Natural killer cell treated with Interleukin-12 subunit alpha and Interleukin-12 subunit beta and Interleukin-15 and Interleukin-18, amount 100 ng/mL, for 72 hours (primary cell): ENCODE measurements at regions not wholly inside any gene's neighbourhood (a gene's known extent, or its start where the extent isn't known, plus 50 kb on each side); places are given as distances from the start of the nearest gene placed in this dataset.
A peak's percentile ranks its signal among the peaks of the same experiment; 100 is the strongest.

Source experiments
- ATAC-seq, 2 donors: fragments of 150-1000 bp; cut with Tn5 transposase in 1 of 2; sonication (Bioruptor Pico), chemical (Tn5 transposase) in 1 of 2; 2 replicates each; pipeline ENCODE4 v1.10.0; 2021
- DNase-seq: peaks from one replicate; pipeline ENCODE4 v3.0.0; 2022; ENCODE audit warnings: low spot score
- H3K27ac Mint-ChIP-seq, 2 donors: 1 replicate in 1 of 2; 2 replicates in 1 of 2; pipeline ENCODE4 v1.8.0; 2022; ENCODE audit warnings: mixed read lengths in 2 of 2, mild to moderate bottlenecking in 1 of 2, moderate library complexity in 1 of 2
- H3K27me3 Mint-ChIP-seq, 2 donors: 1 replicate in 1 of 2; 2 replicates in 1 of 2; pipeline ENCODE4 v1.8.0; 2022; ENCODE audit warnings: mixed read lengths in 2 of 2
- H3K36me3 Mint-ChIP-seq: one replicate; pipeline ENCODE4 v1.8.0; 2022; ENCODE audit warnings: mixed read lengths
- H3K4me1 Mint-ChIP-seq, 2 donors: 1 replicate in 1 of 2; 2 replicates in 1 of 2; pipeline ENCODE4 v1.8.0; 2022; ENCODE audit warnings: low read depth in 2 of 2, mixed read lengths in 2 of 2, mild to moderate bottlenecking in 1 of 2
- H3K4me3 Mint-ChIP-seq: one replicate; pipeline ENCODE4 v1.8.0; 2022; ENCODE audit warnings: mixed read lengths
- H3K9me3 Mint-ChIP-seq: 2 replicates; pipeline ENCODE4 v1.8.0; 2022; ENCODE audit warnings: mixed read lengths

GRCh38 chr2:38509947-38510326, 92.8 kb downstream of the HNRNPLL start:
- no peak overlapping the region for H3K27ac Mint-ChIP-seq
- ATAC-seq = no peak
- H3K9me3 Mint-ChIP-seq = no peaks in the 10 kb centered on the region
- H3K4me1 Mint-ChIP-seq = peaks cover 0 to 6% of the 10 kb centered on the region in 2 donors
- no peak overlapping the region for H3K4me3 Mint-ChIP-seq
- H3K27me3 Mint-ChIP-seq = peaks cover 4 to 5% of the 10 kb centered on the region in 2 donors
- no peaks in the 10 kb centered on the region for H3K36me3 Mint-ChIP-seq
- DNase-seq = no peak

- peaks cover 0 to 6% of the 10 kb centered on the region in 2 donors for H3K4me1 Mint-ChIP-seq
- ATAC-seq = no peak
- peaks cover 4 to 5% of the 10 kb centered on the region in 2 donors for H3K27me3 Mint-ChIP-seq
- H3K4me3 Mint-ChIP-seq = no peak overlapping the region
- no peaks in the 10 kb centered on the region for H3K36me3 Mint-ChIP-seq
- no peak for DNase-seq
- no peak overlapping the region for H3K27ac Mint-ChIP-seq
- H3K9me3 Mint-ChIP-seq = no peaks in the 10 kb centered on the region
Observed at GRCh38 chr2:38509314-38509946, 93.3 kb downstream of the HNRNPLL start.

GRCh38 chr2:38508311-38509039, 94.3 kb downstream of the HNRNPLL start:
- H3K36me3 Mint-ChIP-seq = no peaks in the 10 kb centered on the region

DNA sequence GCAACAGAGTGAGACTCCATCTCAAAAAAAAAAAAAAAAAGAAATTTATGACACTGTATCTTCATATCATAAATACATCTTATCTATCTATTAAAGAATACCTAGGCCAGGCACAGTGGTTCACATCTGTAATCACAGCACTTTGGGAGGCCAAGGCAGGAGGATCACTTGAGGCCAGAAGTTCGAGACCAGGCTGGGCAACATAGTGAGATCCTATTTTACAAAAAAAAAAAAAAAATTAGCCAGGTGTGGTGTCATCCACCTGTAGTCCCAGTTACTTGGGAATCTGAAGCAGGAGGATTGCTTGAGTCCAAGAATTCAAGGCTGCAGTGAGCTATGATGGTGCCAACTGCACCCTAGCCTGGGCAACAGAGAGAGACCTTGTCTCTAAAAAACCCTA, 95.0 kb downstream of the HNRNPLL start:
- Mint-ChIP-seq H3K27ac (no peak overlapping the region), H3K36me3 (no peaks in the 10 kb centered on the region), H3K9me3 (no peaks in the 10 kb centered on the region), H3K27me3 (peaks cover 4 to 5% of the 10 kb centered on the region in 2 donors), H3K4me3 (no peak overlapping the region), H3K4me1 (peaks cover 0 to 6% of the 10 kb centered on the region in 2 donors)
- ATAC-seq (no peak), DNase-seq (no peak)

More at GRCh38 chr2:38508311-38509039, 94.3 kb downstream of the HNRNPLL start:
- DNase-seq = peak; percentile 76
- Mint-ChIP-seq H3K4me3 (no peak overlapping the region), H3K27ac (no peak overlapping the region), H3K9me3 (no peaks in the 10 kb centered on the region), H3K4me1 (peaks cover 0 to 6% of the 10 kb centered on the region in 2 donors), H3K27me3 (peaks cover 4 to 5% of the 10 kb centered on the region in 2 donors)
- ATAC-seq = peak; percentile 74 to 75

DNA sequence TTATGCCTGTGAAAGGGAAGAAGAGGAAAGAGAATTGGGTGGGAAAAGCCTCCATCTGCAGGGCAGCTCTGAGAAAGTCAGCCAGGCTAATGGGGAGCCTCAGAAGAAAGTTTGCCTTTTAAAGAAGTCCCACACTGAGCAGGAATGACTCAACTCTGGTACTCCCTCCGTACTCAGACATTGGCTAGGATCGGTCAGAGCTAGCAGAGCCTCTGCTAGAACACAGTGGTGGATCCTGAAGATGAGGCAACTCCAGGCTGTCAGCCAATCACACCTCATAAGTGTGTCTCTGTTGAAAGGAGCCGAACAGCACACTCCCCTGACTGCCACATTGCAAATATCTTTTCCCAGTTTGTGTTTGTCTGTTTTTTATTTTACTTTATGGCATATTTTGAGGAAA, 96.9 kb downstream of the HNRNPLL start:
- Mint-ChIP-seq H3K4me3 (no peak overlapping the region), H3K27me3 (peaks cover 10 to 14% of the 10 kb centered on the region in 2 donors), H3K36me3 (peaks cover under 1% of the 10 kb centered on the region), H3K4me1 (peaks cover 0 to 6% of the 10 kb centered on the region in 2 donors), H3K27ac (no peak overlapping the region), H3K9me3 (no peaks in the 10 kb centered on the region)
- peak in 1 of 2 donors; percentile 52 for ATAC-seq
- no peak for DNase-seq

- H3K4me1 Mint-ChIP-seq = peaks cover 0 to 6% of the 10 kb centered on the region in 2 donors
- no peak for DNase-seq
- H3K36me3 Mint-ChIP-seq = peaks cover 4% of the 10 kb centered on the region
- ATAC-seq = no peak
- no peak overlapping the region for H3K27ac Mint-ChIP-seq
- H3K27me3 Mint-ChIP-seq = peaks cover 16 to 22% of the 10 kb centered on the region in 2 donors
- no peak overlapping the region for H3K4me3 Mint-ChIP-seq
- no peaks in the 10 kb centered on the region for H3K9me3 Mint-ChIP-seq
Observed at GRCh38 chr2:38504169-38504568, 98.6 kb downstream of the HNRNPLL start.

DNA sequence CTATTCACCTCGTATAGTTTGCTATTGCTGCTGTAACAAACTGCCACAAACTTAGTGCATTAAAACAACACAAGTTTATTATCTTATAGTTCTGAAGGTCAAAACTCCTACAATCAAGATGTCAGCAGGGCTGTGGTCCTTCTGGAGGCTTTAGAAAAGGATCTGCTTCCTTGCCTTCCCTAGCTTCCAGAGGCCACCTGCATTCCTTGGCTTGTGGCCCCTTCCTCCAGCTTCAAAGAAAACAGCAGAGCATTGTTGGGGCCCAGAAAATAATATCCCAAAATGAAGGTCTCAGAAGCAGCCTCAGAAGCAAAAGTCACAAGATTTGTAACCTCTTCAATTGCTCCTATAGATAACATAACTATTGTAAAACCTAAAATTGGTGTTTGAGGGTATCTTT, 100.6 kb downstream of the HNRNPLL start:
- Mint-ChIP-seq H3K27ac (no peak overlapping the region), H3K27me3 (peaks cover 16 to 19% of the 10 kb centered on the region in 2 donors), H3K4me1 (peaks cover 7% of the 10 kb centered on the region in 2 donors), H3K9me3 (no peaks in the 10 kb centered on the region), H3K36me3 (peaks cover 4% of the 10 kb centered on the region), H3K4me3 (no peak overlapping the region)
- DNase-seq (no peak), ATAC-seq (no peak)

GRCh38 chr2:38500283-38500634, 102.5 kb downstream of the HNRNPLL start:
- ATAC-seq (no peak), DNase-seq (no peak)
- no peak overlapping the region for H3K4me3 Mint-ChIP-seq
- peaks cover 7% of the 10 kb centered on the region in 2 donors for H3K4me1 Mint-ChIP-seq
- no peaks in the 10 kb centered on the region for H3K9me3 Mint-ChIP-seq
- H3K27me3 Mint-ChIP-seq = peaks cover 16% of the 10 kb centered on the region in 2 donors
- no peak overlapping the region for H3K27ac Mint-ChIP-seq
- H3K36me3 Mint-ChIP-seq = peaks cover 4% of the 10 kb centered on the region

DNA sequence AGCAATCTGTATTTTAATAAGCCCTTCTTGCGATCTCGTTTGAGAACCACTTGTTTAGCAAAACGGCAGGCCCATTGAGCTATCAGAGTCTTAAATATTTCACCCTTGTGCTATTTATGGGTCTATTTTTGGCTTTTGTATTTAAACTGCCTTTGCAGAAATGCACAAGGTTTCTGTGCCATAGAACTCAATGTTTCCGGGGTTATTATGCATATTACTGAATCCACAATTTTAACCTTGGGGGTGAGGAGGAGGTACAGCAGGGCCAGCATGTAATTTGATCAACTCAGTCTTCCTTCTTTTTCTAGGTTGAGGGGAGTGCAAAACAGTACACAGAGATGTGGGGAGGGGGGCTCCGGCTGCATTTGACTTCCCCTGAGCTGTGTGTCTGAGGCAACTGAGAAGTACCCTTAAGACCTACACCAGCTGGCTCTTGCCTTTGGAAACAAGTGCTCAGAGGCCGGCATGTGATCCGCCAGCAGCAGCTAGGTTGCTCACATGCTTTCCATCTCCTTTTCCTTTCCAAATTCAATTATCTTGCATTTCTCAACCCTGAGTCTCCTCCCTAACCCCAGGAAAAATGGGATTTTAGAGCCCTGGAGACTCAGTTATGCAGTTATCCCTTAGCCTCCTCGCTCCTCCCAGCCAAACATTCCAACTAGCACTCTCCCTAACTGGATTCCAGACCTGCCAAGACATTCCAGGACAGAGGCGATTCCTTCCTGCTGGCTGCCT, 103.0 kb downstream of the HNRNPLL start:
- Mint-ChIP-seq H3K9me3 (no peaks in the 10 kb centered on the region), H3K27me3 (peaks cover 16% of the 10 kb centered on the region in 2 donors), H3K36me3 (peaks cover 4% of the 10 kb centered on the region), H3K27ac (no peak overlapping the region), H3K4me1 (peaks cover 7% of the 10 kb centered on the region in 2 donors), H3K4me3 (no peak overlapping the region)
- ATAC-seq (no peak), DNase-seq (no peak)

- no peaks in the 10 kb centered on the region for H3K9me3 Mint-ChIP-seq
- no peak for ATAC-seq
- peaks cover 7% of the 10 kb centered on the region in 2 donors for H3K4me1 Mint-ChIP-seq
- peaks cover 4% of the 10 kb centered on the region for H3K36me3 Mint-ChIP-seq
- no peak overlapping the region for H3K4me3 Mint-ChIP-seq
- H3K27ac Mint-ChIP-seq = peak overlapping the region in 1 of 2 donors; percentile 56
- no peak for DNase-seq
- H3K27me3 Mint-ChIP-seq = peaks cover 16 to 19% of the 10 kb centered on the region in 2 donors
Observed at GRCh38 chr2:38498045-38498481, 104.7 kb downstream of the HNRNPLL start.

DNA sequence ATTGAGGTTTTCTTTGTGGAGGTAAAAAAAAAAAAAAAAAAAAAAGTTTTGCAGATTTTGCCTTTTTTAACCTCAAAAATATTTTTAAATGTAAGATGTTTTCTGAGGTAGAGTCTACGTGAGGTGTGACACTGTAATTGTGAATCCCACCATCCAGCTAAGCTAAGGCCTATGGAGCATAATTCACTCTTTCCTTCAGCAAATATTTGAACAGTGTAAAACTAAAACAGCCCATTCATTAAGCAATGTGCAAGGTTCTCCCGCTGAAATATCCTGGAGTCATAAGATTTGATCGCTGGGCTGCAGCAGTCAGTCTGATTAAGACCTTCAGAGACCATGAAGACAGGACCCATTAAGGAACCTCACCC, 105.1 kb downstream of the HNRNPLL start:
- ATAC-seq (no peak), DNase-seq (no peak)
- Mint-ChIP-seq H3K36me3 (peaks cover 4% of the 10 kb centered on the region), H3K27me3 (peaks cover 16 to 19% of the 10 kb centered on the region in 2 donors), H3K9me3 (no peaks in the 10 kb centered on the region), H3K4me1 (peaks cover 7% of the 10 kb centered on the region in 2 donors), H3K4me3 (no peak overlapping the region), H3K27ac (no peak overlapping the region)

DNA sequence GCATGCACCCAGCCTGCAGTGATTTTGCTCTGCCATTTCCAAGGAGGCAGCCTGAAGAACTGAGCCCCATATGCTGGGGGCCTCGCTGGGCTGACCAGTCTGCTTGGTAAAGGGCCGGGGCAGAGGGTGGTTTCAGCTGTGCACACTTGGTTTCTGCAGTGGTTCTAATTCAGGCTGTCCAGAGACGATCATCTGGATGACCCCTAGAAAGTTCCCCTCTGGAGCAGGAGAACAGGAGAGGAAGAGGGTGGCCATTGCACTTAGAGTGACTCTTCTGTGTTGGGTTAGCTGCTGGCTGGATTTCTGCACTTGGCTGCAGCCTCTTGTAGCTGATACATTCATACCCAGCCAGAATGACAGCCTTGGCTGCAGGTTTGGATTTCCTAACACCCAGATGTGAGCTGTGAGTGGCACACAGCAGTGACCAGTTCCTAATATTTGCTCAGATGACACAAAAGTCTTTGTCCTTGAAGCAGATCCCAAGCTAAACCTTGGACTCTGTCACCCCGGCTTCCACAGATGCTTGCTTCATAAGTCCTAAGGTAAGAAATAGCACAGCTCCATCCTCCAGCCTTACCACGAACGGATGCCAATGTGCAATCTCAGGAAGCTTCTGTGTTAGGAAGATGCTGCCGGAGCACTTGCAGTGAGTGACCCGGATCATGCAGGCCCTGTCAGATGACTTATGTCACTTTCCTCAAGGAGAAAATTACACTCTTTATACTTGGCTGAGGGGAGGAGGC, 105.6 kb downstream of the HNRNPLL start:
- no peaks in the 10 kb centered on the region for H3K9me3 Mint-ChIP-seq
- H3K4me3 Mint-ChIP-seq = no peak overlapping the region
- H3K4me1 Mint-ChIP-seq = peaks cover 7% of the 10 kb centered on the region in 2 donors
- H3K27me3 Mint-ChIP-seq = peaks cover 16 to 19% of the 10 kb centered on the region in 2 donors
- H3K27ac Mint-ChIP-seq = no peak overlapping the region
- DNase-seq (no peak), ATAC-seq (no peak)
- H3K36me3 Mint-ChIP-seq = peaks cover 4% of the 10 kb centered on the region

- Mint-ChIP-seq H3K27ac (no peak overlapping the region), H3K9me3 (no peaks in the 10 kb centered on the region), H3K4me3 (no peak overlapping the region), H3K36me3 (peaks cover 4% of the 10 kb centered on the region), H3K27me3 (peaks cover 8 to 14% of the 10 kb centered on the region in 2 donors), H3K4me1 (peaks cover 7% of the 10 kb centered on the region in 2 donors)
- ATAC-seq = no peak
- no peak for DNase-seq
Observed at GRCh38 chr2:38495880-38496279, 106.8 kb downstream of the HNRNPLL start.
